A549 (cell line): ENCODE measurements at regions not wholly inside any gene's neighbourhood (a gene's known extent, or its start where the extent isn't known, plus 50 kb on each side); places are given as distances from the start of the nearest gene placed in this dataset.

ENCODE experiments used
- ATAC-seq, 2 experiments: fragments of 200-7000 bp in 1 of 2; fragments of >200 bp in 1 of 2; cut with Nextera tagmentation in 1 of 2; cut with Tn5 transposase in 1 of 2; 3 replicates each; pipeline versions ENCODE4 v1.8.0 to v1.9.1; 2018 to 2020; ENCODE audit warnings: mild to moderate bottlenecking in 1 of 2, moderate library complexity in 1 of 2
- CTCF ChIA-PET: fragments of 300-600 bp; sonication (Branson Sonifier 250); formaldehyde crosslinking; extraction: SDS; loops from one replicate; lab custom pipeline; 2021; ENCODE audit warnings: antibody characterized with exemption, inconsistent platforms; lab: Yijun Ruan, JAX
- POLR2A ChIA-PET: fragments of 350-600 bp; formaldehyde crosslinking; extraction: SDS; loops from one replicate; lab custom pipeline; 2021; ENCODE audit warnings: antibody characterized with exemption, inconsistent platforms; lab: Yijun Ruan, JAX
- DNase-seq, 2 experiments: peaks; one replicate each; pipeline versions ENCODE4 v3.0.0 to v3.0.0-alpha.2; 2011 to 2016; ENCODE audit warnings: low read depth in 1 of 2, low spot score in 1 of 2
- FAIRE-seq: peaks from 2 replicates; lab custom pipeline; 2011; peaks lifted over from hg19 to GRCh38; lab: Jason Lieb, UNC
- H3K27ac ChIP-seq, 2 experiments: fragments of >200 bp; sonication (Bioruptor Twin); formaldehyde crosslinking; 3 replicates each; pipeline ENCODE4 v1.5.1; 2016 to 2017
- H3K4me1 ChIP-seq: fragments of >200 bp; sonication (Bioruptor Twin); formaldehyde crosslinking; 3 replicates; pipeline ENCODE4 v1.6.1; 2016
- H3K4me2 ChIP-seq: fragments of >200 bp; sonication (Bioruptor Twin); formaldehyde crosslinking; 3 replicates; pipeline ENCODE4 v1.6.1; 2016
- H3K4me3 ChIP-seq: fragments of >200 bp; sonication (Bioruptor Twin); formaldehyde crosslinking; 3 replicates; pipeline ENCODE4 v1.5.1; 2016
- H3K9me3 ChIP-seq: fragments of >200 bp; sonication (Bioruptor Twin); formaldehyde crosslinking; 3 replicates; pipeline ENCODE4 v1.6.1; 2016
- BHLHE40 ChIP-seq: IDR thresholded peaks from 2 replicates; pipeline ENCODE4 v1.6.1; 2012; ENCODE audit warnings: low read depth, low read length, inconsistent platforms
- CBX8 ChIP-seq: fragments of 200-600 bp; sonication (generic); IDR thresholded peaks from 2 replicates; pipeline ENCODE4 v1.6.1; 2016
- E2F6 ChIP-seq: IDR thresholded peaks from 2 replicates; pipeline ENCODE4 v1.6.1; 2012; ENCODE audit warnings: low read depth, borderline replicate concordance
- EHF ChIP-seq: fragments of 250-450 bp; sonication (Bioruptor Pico); IDR thresholded peaks from 2 replicates; pipeline ENCODE4 v1.5.0; 2020; ENCODE audit warnings: mild to moderate bottlenecking
- EP300 ChIP-seq, 2 experiments: fragments of >200 bp; sonication (Bioruptor Twin); formaldehyde crosslinking; IDR thresholded peaks; 2 replicates in 1 of 2; 3 replicates in 1 of 2; pipeline ENCODE4 v1.6.1; 2016 to 2017
- FOSL2 ChIP-seq, 2 experiments: fragments of 450-650 bp in 1 of 2; fragments of >200 bp in 1 of 2; sonication (Bioruptor Twin) in 1 of 2; formaldehyde crosslinking; IDR thresholded peaks; 2 replicates each; pipeline versions ENCODE4 v1.5.0 to v1.6.1; 2016 to 2020; ENCODE audit warnings: mild to moderate bottlenecking in 1 of 2, moderate library complexity in 1 of 2
- FOXS1 ChIP-seq: fragments of 250-450 bp; sonication (Bioruptor Pico); IDR thresholded peaks from 2 replicates; pipeline ENCODE4 v1.5.0; 2020; ENCODE audit warnings: mild to moderate bottlenecking, moderate library complexity
- GATA3 ChIP-seq: IDR thresholded peaks from 2 replicates; pipeline ENCODE4 v1.6.1; 2012; ENCODE audit warnings: borderline replicate concordance
- HDAC2 ChIP-seq: fragments of 200-600 bp; sonication (generic); IDR thresholded peaks from 2 replicates; pipeline ENCODE4 v1.6.1; 2016
- HES2 ChIP-seq: fragments of >200 bp; sonication (Bioruptor Twin); formaldehyde crosslinking; IDR thresholded peaks from 2 replicates; pipeline ENCODE4 v1.6.1; 2016
- HEYL ChIP-seq: fragments of 250-450 bp; sonication (Bioruptor Pico); IDR thresholded peaks from 2 replicates; pipeline ENCODE4 v1.8.0; 2021; ENCODE audit warnings: mild to moderate bottlenecking, moderate library complexity
- HMGXB4 ChIP-seq: fragments of 250-450 bp; sonication (Bioruptor Pico); IDR thresholded peaks from 2 replicates; pipeline ENCODE4 v1.5.0; 2021; ENCODE audit warnings: mild to moderate bottlenecking, moderate library complexity, borderline replicate concordance
- HOXB13 ChIP-seq: fragments of 250-450 bp; sonication (Bioruptor Pico); IDR thresholded peaks from 2 replicates; pipeline ENCODE4 v1.5.0; 2020; ENCODE audit warnings: low read depth, mild to moderate bottlenecking, moderate library complexity
- HOXB5 ChIP-seq: fragments of 250-450 bp; sonication (Bioruptor Pico); IDR thresholded peaks from 2 replicates; pipeline ENCODE4 v1.5.0; 2020; ENCODE audit warnings: mild to moderate bottlenecking, moderate library complexity
- MAX ChIP-seq: IDR thresholded peaks from 2 replicates; pipeline ENCODE4 v1.6.1; 2012
- MAZ ChIP-seq: fragments of 150-350 bp; IDR thresholded peaks from 2 replicates; pipeline ENCODE4 v1.6.1; 2014; ENCODE audit warnings: antibody characterized with exemption, low read depth, low read length, borderline replicate concordance
- NFE2L2 ChIP-seq: fragments of 150-350 bp; conservative IDR thresholded peaks from 2 replicates; pipeline ENCODE4 v1.6.1; 2014; ENCODE audit warnings: low read length
- RAD21 ChIP-seq, 2 experiments: fragments of >200 bp in 1 of 2; sonication (Bioruptor Twin) in 1 of 2; formaldehyde crosslinking in 1 of 2; IDR thresholded peaks in 1 of 2; conservative IDR thresholded peaks in 1 of 2; 2 replicates in 1 of 2; 3 replicates in 1 of 2; pipeline ENCODE4 v1.6.1; 2012 to 2018; ENCODE audit warnings: inconsistent platforms in 1 of 2
- RARB ChIP-seq: fragments of 250-450 bp; sonication (Bioruptor Pico); IDR thresholded peaks from 2 replicates; pipeline ENCODE4 v1.8.0; 2021; ENCODE audit warnings: mild to moderate bottlenecking, moderate library complexity
- RCOR1 ChIP-seq: fragments of 150-350 bp; IDR thresholded peaks from 2 replicates; pipeline ENCODE4 v1.6.1; 2014; ENCODE audit warnings: antibody characterized with exemption, low read length, low read depth
- RFX5 ChIP-seq: fragments of 450-650 bp; IDR thresholded peaks from 2 replicates; pipeline ENCODE4 v1.7.1; 2014; ENCODE audit warnings: antibody characterized with exemption, mild to moderate bottlenecking, moderate library complexity
- SMC3 ChIP-seq: fragments of >200 bp; sonication (Bioruptor Twin); formaldehyde crosslinking; IDR thresholded peaks from 3 replicates; pipeline ENCODE4 v1.6.1; 2018; ENCODE audit warnings: inconsistent platforms
- SREBF2 ChIP-seq: fragments of 450-650 bp; IDR thresholded peaks from 2 replicates; pipeline ENCODE4 v1.6.1; 2014; ENCODE audit warnings: mild to moderate bottlenecking, moderate library complexity
- TFCP2L1 ChIP-seq: fragments of 250-450 bp; sonication (Bioruptor Pico); IDR thresholded peaks from 2 replicates; pipeline ENCODE4 v1.5.0; 2021; ENCODE audit warnings: mild to moderate bottlenecking
- TP53 ChIP-seq: fragments of 250-450 bp; sonication (Bioruptor Pico); IDR thresholded peaks from 2 replicates; pipeline ENCODE4 v1.5.0; 2021; ENCODE audit warnings: mild to moderate bottlenecking, moderate library complexity
- USF2 ChIP-seq: fragments of 450-650 bp; IDR thresholded peaks from 2 replicates; pipeline ENCODE4 v1.6.1; 2014; ENCODE audit warnings: antibody characterized with exemption
- ZFP36 ChIP-seq: fragments of 450-650 bp; IDR thresholded peaks from 2 replicates; pipeline ENCODE4 v1.6.1; 2014; ENCODE audit warnings: borderline replicate concordance; ENCODE audit not compliant: partially characterized antibody
- ZNF302 ChIP-seq: fragments of 250-450 bp; sonication (Bioruptor Pico); IDR thresholded peaks from 2 replicates; pipeline ENCODE4 v1.9.0; 2021; ENCODE audit warnings: inconsistent platforms, mild to moderate bottlenecking, moderate library complexity
- ZSCAN20 ChIP-seq: fragments of 250-450 bp; sonication (Bioruptor Pico); IDR thresholded peaks from 2 replicates; pipeline ENCODE4 v1.8.0; 2022; ENCODE audit warnings: mild to moderate bottlenecking, moderate library complexity
- WGBS: methylation state at CpG from one replicate; pipeline ENCODE4 v1.1.6; 2017; ENCODE audit errors: missing lambda C conversion rate; 5-methylcytosine and 5-hydroxymethylcytosine counted together

GRCh38 chr22:47287516-47287915, 525.1 kb downstream of the TBC1D22A start:
- CTCF ChIA-PET, result no interaction called here
- Histone ChIP-seq H3K4me3 (no peak overlapping the region), H3K9me3 (no peaks in the 10 kb centered on the region), H3K4me2 (no peak overlapping the region), H3K27ac (no peak overlapping the region), H3K4me1 (no peaks in the 10 kb centered on the region)
- no peak for DNase-seq
- TF ChIP-seq FOSL2 (IDR thresholded peaks at IDR 0.05) (no peak), FOSL2 (CRISPR knock-in tag; IDR thresholded peaks at IDR 0.05) (no peak), NFE2L2 (no peak), HOXB5 (CRISPR knock-in tag) (no peak), USF2 (no peak), HDAC2 (no peak), SMC3 (no peak), CBX8 (no peak), E2F6 (no peak), RCOR1 (no peak), BHLHE40 (no peak), RAD21 (conservative IDR thresholded peaks at IDR 0.05 in 1 of 2, IDR thresholded peaks at IDR 0.05 in 1 of 2) (no peak), TFCP2L1 (CRISPR knock-in tag) (no peak), HOXB13 (CRISPR knock-in tag) (no peak), TP53 (CRISPR knock-in tag) (no peak), MAX (no peak), ZFP36 (no peak), HEYL (no peak), HMGXB4 (CRISPR knock-in tag) (no peak), MAZ (no peak), HES2 (no peak)
- no peak for FAIRE-seq
- POLR2A ChIA-PET, result no interaction called here
- ATAC-seq, result no peak
- WGBS, result 27% methylated on average over 5 of the region's 5 CpGs

- no peak overlapping the region for H3K4me2 ChIP-seq
- no peaks in the 10 kb centered on the region for H3K4me1 ChIP-seq
- 49% methylated on average over 2 of the region's 7 CpGs for WGBS
- H3K27ac ChIP-seq, result no peak overlapping the region
- H3K4me3 ChIP-seq, result no peak overlapping the region
- ATAC-seq, result no peak
- TF ChIP-seq RARB (CRISPR knock-in tag) (no peak), FOXS1 (CRISPR knock-in tag) (no peak), EHF (CRISPR knock-in tag) (no peak), E2F6 (no peak), SREBF2 (no peak), ZSCAN20 (CRISPR knock-in tag) (no peak), FOSL2 (IDR thresholded peaks at IDR 0.05) (no peak), FOSL2 (CRISPR knock-in tag; IDR thresholded peaks at IDR 0.05) (no peak), SMC3 (no peak), HOXB13 (CRISPR knock-in tag) (no peak), EP300 (IDR thresholded peaks at IDR 0.05) (no peak), ZNF302 (CRISPR knock-in tag) (no peak), GATA3 (no peak), CBX8 (no peak), RFX5 (no peak)
- FAIRE-seq, result no peak
- ChIA-PET CTCF (no interaction called here), POLR2A (no interaction called here)
- DNase-seq, result no peak
- H3K9me3 ChIP-seq, result no peaks in the 10 kb centered on the region
Measured at GRCh38 chr22:47286590-47286989, 524.1 kb downstream of the TBC1D22A start.
